H9 (cell line): ENCODE measurements at regions not wholly inside any gene's neighbourhood (a gene's known extent, or its start where the extent isn't known, plus 50 kb on each side); places are given as distances from the start of the nearest gene placed in this dataset.

ENCODE experiments used
- DNase-seq: peaks from one replicate; pipeline ENCODE4 v3.0.0-alpha.2; 2017
- H2AFZ ChIP-seq: one replicate; pipeline ENCODE4 v1.6.1; 2013; ENCODE audit warnings: mild to moderate bottlenecking, low read length, control low read depth, moderate library complexity
- H2AK5ac ChIP-seq: 2 replicates; pipeline ENCODE4 v1.6.1; 2013; ENCODE audit warnings: low read length, control low read depth, mixed read lengths; ENCODE audit not compliant: insufficient read length
- H2BK120ac ChIP-seq: one replicate; pipeline ENCODE4 v1.6.1; 2013; ENCODE audit warnings: low read depth, mild to moderate bottlenecking, low read length, control low read depth, inconsistent platforms; ENCODE audit not compliant: poor library complexity, severe bottlenecking
- H2BK12ac ChIP-seq: 2 replicates; pipeline ENCODE4 v1.6.1; 2013; ENCODE audit warnings: low read length, control low read depth, mixed read lengths, low read depth; ENCODE audit not compliant: insufficient read length
- H2BK15ac ChIP-seq: 2 replicates; pipeline ENCODE4 v1.6.1; 2013; ENCODE audit warnings: low read depth, low read length, control low read depth
- H2BK20ac ChIP-seq: one replicate; pipeline ENCODE4 v1.6.1; 2013; ENCODE audit warnings: low read depth, mild to moderate bottlenecking, low read length, control low read depth, inconsistent platforms; ENCODE audit not compliant: poor library complexity, severe bottlenecking
- H2BK5ac ChIP-seq: 2 replicates; pipeline ENCODE4 v1.6.1; 2013; ENCODE audit warnings: low read length, control low read depth, mixed read lengths; ENCODE audit not compliant: insufficient read length
- H3K14ac ChIP-seq: 2 replicates; pipeline ENCODE4 v1.6.1; 2013; ENCODE audit warnings: low read length, control low read depth; ENCODE audit not compliant: insufficient read depth
- H3K18ac ChIP-seq: 2 replicates; pipeline ENCODE4 v1.6.1; 2013; ENCODE audit warnings: low read depth, mild to moderate bottlenecking, mixed read lengths, low read length, control low read depth; ENCODE audit not compliant: insufficient read length
- H3K23ac ChIP-seq: 2 replicates; pipeline ENCODE4 v1.6.1; 2013; ENCODE audit warnings: low read length, control low read depth, mixed read lengths, low read depth; ENCODE audit not compliant: insufficient read length
- H3K23me2 ChIP-seq: 2 replicates; pipeline ENCODE4 v1.6.1; 2013; ENCODE audit warnings: low read depth, mild to moderate bottlenecking, mixed read lengths, low read length, control low read depth; ENCODE audit not compliant: insufficient read length, poor library complexity, severe bottlenecking
- H3K27ac ChIP-seq: 2 replicates; pipeline ENCODE4 v1.5.1; 2013; ENCODE audit warnings: low read length, control low read depth, mixed read lengths, low read depth; ENCODE audit not compliant: insufficient read length
- H3K27me3 ChIP-seq: 2 replicates; pipeline ENCODE4 v1.6.1; 2013; ENCODE audit warnings: low read length, control low read depth, inconsistent platforms; ENCODE audit not compliant: insufficient read depth
- H3K4ac ChIP-seq: 2 replicates; pipeline ENCODE4 v1.6.1; 2013; ENCODE audit warnings: low read depth, mild to moderate bottlenecking, control low read depth, inconsistent platforms, low read length, moderate library complexity
- H3K4me1 ChIP-seq: 2 replicates; pipeline ENCODE4 v1.6.1; 2013; ENCODE audit warnings: low read length, control low read depth, inconsistent platforms; ENCODE audit not compliant: insufficient read depth
- H3K4me2 ChIP-seq: 2 replicates; pipeline ENCODE4 v1.6.1; 2013; ENCODE audit warnings: low read length, control low read depth, mixed read lengths; ENCODE audit not compliant: insufficient read length, insufficient read depth
- H3K56ac ChIP-seq: 2 replicates; pipeline ENCODE4 v1.6.1; 2013; ENCODE audit warnings: low read depth, mild to moderate bottlenecking, mixed read lengths, low read length, control low read depth; ENCODE audit not compliant: insufficient read length
- H3K79me1 ChIP-seq: 2 replicates; pipeline ENCODE4 v1.6.1; 2013; ENCODE audit warnings: low read depth, mild to moderate bottlenecking, moderate library complexity, low read length, control low read depth, inconsistent platforms; ENCODE audit not compliant: insufficient read depth, poor library complexity, severe bottlenecking
- H3K79me2 ChIP-seq: 2 replicates; pipeline ENCODE4 v1.6.1; 2013; ENCODE audit warnings: low read length, control low read depth, inconsistent platforms; ENCODE audit not compliant: insufficient read depth
- H3K9ac ChIP-seq: 2 replicates; pipeline ENCODE4 v1.6.1; 2013; ENCODE audit warnings: low read length, control low read depth, mixed read lengths; ENCODE audit not compliant: insufficient read length; ENCODE audit errors: extremely low read depth
- H3K9me3 ChIP-seq: one replicate; pipeline ENCODE4 v1.6.1; 2013; ENCODE audit warnings: low read depth, low read length, inconsistent platforms; ENCODE audit not compliant: control insufficient read depth
- H3T11ph ChIP-seq: one replicate; pipeline ENCODE4 v1.6.1; 2013; ENCODE audit warnings: mild to moderate bottlenecking, low read length, control low read depth, inconsistent platforms
- H4K20me1 ChIP-seq: one replicate; pipeline ENCODE4 v1.6.1; 2013; ENCODE audit not compliant: control insufficient read depth, insufficient read length, insufficient read depth
- H4K5ac ChIP-seq: 2 replicates; pipeline ENCODE4 v1.6.1; 2013; ENCODE audit warnings: low read depth, mild to moderate bottlenecking, mixed read lengths, low read length, control low read depth; ENCODE audit not compliant: insufficient read length
- H4K8ac ChIP-seq: replicated peaks from 2 replicates; pipeline ENCODE4 v1.6.1; 2013; ENCODE audit warnings: low read length, control low read depth, mixed read lengths, low read depth; ENCODE audit not compliant: insufficient read length
- H4K91ac ChIP-seq: 2 replicates; pipeline ENCODE4 v1.6.1; 2013; ENCODE audit warnings: low read depth, mild to moderate bottlenecking, moderate library complexity, mixed read lengths, low read length, control low read depth; ENCODE audit not compliant: insufficient read length
- H3K27ac Mint-ChIP-seq, 3 experiments: 2 replicates in 2 of 3; 3 replicates in 1 of 3; pipeline ENCODE4 v1.8.0; 2020 to 2021; ENCODE audit warnings: mixed read lengths in 3 of 3, mild to moderate bottlenecking in 1 of 3, moderate library complexity in 1 of 3
- H3K27me3 Mint-ChIP-seq: 2 replicates; pipeline ENCODE4 v1.8.0; 2021; ENCODE audit warnings: low read depth, mild to moderate bottlenecking, moderate library complexity, mixed read lengths
- H3K36me3 Mint-ChIP-seq, 3 experiments: 2 replicates in 2 of 3; 3 replicates in 1 of 3; pipeline ENCODE4 v1.8.0; 2020 to 2021; ENCODE audit warnings: low read depth in 3 of 3, mixed read lengths in 3 of 3; ENCODE audit not compliant: insufficient read depth in 1 of 3
- H3K4me1 Mint-ChIP-seq, 2 experiments: 2 replicates each; pipeline ENCODE4 v1.8.0; 2020; ENCODE audit warnings: mixed read lengths in 2 of 2
- H3K4me3 Mint-ChIP-seq, 2 experiments: 2 replicates in 1 of 2; 3 replicates in 1 of 2; pipeline ENCODE4 v1.8.0; 2020 to 2021; ENCODE audit warnings: mild to moderate bottlenecking in 2 of 2, mixed read lengths in 2 of 2, moderate library complexity in 1 of 2
- H3K9me3 Mint-ChIP-seq, 2 experiments: 2 replicates in 1 of 2; 3 replicates in 1 of 2; pipeline ENCODE4 v1.8.0; 2020; ENCODE audit warnings: mild to moderate bottlenecking in 2 of 2, mixed read lengths in 2 of 2, moderate library complexity in 1 of 2
- WGBS: extraction: QIAGEN DNeasy Blood & Tissue Kit; methylation state at CpG from one replicate; pipeline ENCODE4 v1.1.7; 2013; ENCODE audit warnings: missing lambda C conversion rate, low lambda C conversion rate, mixed read lengths; ENCODE audit not compliant: insufficient read length; ENCODE audit errors: extremely low coverage; 5-methylcytosine and 5-hydroxymethylcytosine counted together
- TF ChIP-seq, protein P1 (sequence below): fragments of 200-600 bp; sonication (generic); conservative IDR thresholded peaks from 3 replicates; pipeline ENCODE4 v1.8.0; 2021; ENCODE audit warnings: antibody characterized with exemption, mild to moderate bottlenecking

DNA sequence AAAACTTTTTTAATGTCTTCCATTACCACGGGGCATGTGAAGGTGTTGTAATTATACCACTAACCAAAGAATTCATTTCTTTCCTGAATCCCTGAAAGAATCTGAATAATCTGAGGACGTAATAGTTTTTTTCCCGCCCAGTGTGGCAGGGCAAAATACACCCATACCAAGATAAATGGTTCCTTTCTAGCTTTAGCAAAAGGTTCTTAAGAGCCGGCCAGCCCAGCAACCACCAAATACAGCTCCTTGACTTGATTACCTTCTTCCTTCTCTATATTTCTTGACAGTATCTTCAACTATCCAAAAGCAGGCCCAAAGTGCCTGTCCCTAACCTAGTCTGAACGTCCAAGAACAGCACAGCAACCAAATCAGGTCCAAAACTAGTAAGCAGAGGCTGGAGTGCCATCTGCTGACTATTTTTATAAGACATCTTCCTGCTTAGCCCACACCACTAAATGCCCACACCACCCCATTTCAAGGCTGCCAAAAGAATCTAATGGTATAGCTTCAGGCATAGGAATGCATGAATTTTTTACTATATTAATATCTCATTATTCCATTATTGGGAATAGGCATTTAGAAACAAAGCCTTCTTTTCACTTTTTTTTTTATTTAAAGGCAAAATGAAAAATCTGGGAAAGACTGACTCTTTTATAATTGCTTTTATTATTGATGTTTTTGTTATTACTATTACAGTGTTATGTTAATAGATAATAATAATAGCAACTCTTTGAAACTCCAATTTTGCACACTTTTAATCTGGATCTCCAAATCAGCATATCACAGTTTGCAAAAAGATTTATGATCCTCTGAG, 524.4 kb downstream of the MED13L start:
- Histone ChIP-seq H2BK5ac (no peak overlapping the region), H3K4ac (no peak overlapping the region), H3K9me3 (no peaks in the 10 kb centered on the region), H3K9ac (no peak overlapping the region), H4K20me1 (no peaks in the 10 kb centered on the region), H2AK5ac (no peak overlapping the region), H3K23ac (no peak overlapping the region), H4K8ac (no peak overlapping the region), H3K18ac (no peak overlapping the region), H2BK120ac (no peak overlapping the region), H3K56ac (no peak overlapping the region), H3K4me2 (no peak overlapping the region), H3K14ac (no peak overlapping the region), H3K79me2 (no peaks in the 10 kb centered on the region), H2AFZ (no peak overlapping the region), H2BK20ac (no peak overlapping the region), H3K4me1 (no peaks in the 10 kb centered on the region), H3K23me2 (no peaks in the 10 kb centered on the region), H3K79me1 (no peaks in the 10 kb centered on the region), H3T11ph (no peak overlapping the region), H2BK12ac (no peak overlapping the region), H3K27me3 (no peaks in the 10 kb centered on the region), H3K27ac (no peak overlapping the region), H2BK15ac (no peak overlapping the region), H4K91ac (no peak overlapping the region), H4K5ac (no peak overlapping the region)
- TF ChIP-seq, protein P1, sequence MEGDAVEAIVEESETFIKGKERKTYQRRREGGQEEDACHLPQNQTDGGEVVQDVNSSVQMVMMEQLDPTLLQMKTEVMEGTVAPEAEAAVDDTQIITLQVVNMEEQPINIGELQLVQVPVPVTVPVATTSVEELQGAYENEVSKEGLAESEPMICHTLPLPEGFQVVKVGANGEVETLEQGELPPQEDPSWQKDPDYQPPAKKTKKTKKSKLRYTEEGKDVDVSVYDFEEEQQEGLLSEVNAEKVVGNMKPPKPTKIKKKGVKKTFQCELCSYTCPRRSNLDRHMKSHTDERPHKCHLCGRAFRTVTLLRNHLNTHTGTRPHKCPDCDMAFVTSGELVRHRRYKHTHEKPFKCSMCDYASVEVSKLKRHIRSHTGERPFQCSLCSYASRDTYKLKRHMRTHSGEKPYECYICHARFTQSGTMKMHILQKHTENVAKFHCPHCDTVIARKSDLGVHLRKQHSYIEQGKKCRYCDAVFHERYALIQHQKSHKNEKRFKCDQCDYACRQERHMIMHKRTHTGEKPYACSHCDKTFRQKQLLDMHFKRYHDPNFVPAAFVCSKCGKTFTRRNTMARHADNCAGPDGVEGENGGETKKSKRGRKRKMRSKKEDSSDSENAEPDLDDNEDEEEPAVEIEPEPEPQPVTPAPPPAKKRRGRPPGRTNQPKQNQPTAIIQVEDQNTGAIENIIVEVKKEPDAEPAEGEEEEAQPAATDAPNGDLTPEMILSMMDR, result peak; percentile 75
- Mint-ChIP-seq H3K27ac (no peak overlapping the region), H3K36me3 (no peaks in the 10 kb centered on the region), H3K27me3 (peaks cover 13% of the 10 kb centered on the region), H3K4me1 (peaks cover 2 to 15% of the 10 kb centered on the region in 2 experiments; a peak in 2 of 4 replicates), H3K4me3 (no peak overlapping the region), H3K9me3 (no peaks in the 10 kb centered on the region)
- DNase-seq, result peak; percentile 50
- WGBS, result no CpG with 5 or more reads among the region's 5 CpGs
